Kidney glomerular epithelial cell (primary cell): ENCODE measurements at regions not wholly inside any gene's neighbourhood (a gene's known extent, or its start where the extent isn't known, plus 50 kb on each side); places are given as distances from the start of the nearest gene placed in this dataset.
"Not testable (repeated sequence)": the region's sequence is repeated elsewhere in the genome, so short reads cannot be mapped to it uniquely, and the experiment has no call there.

ENCODE experiments used
- DNase-seq: peaks from one replicate; lab custom pipeline; 2025; lab: John Stamatoyannopoulos, UW

GRCh38 chr4:141346144-141346543 is 125.4 kb downstream of the ZNF330 start:
- peak; percentile 47 for DNase-seq

GRCh38 chr4:141347684-141348083 is 127.0 kb downstream of the ZNF330 start:
- no peak for DNase-seq

- no peak for DNase-seq
Observed at GRCh38 chr4:141348125-141348524, 127.4 kb downstream of the ZNF330 start.

GRCh38 chr4:141348573-141348972 is 127.9 kb downstream of the ZNF330 start:
- DNase-seq = no peak

GRCh38 chr4:141349236-141349635 is 128.5 kb downstream of the ZNF330 start:
- no peak for DNase-seq

GRCh38 chr4:141350122-141350905 is 129.6 kb downstream of the ZNF330 start:
- DNase-seq = peak; percentile 94

- DNase-seq = no peak
Observed at GRCh38 chr4:141352331-141352730, 131.6 kb downstream of the ZNF330 start.

- peak; percentile 63 for DNase-seq
Observed at GRCh38 chr4:141352909-141353525, 132.3 kb downstream of the ZNF330 start.

GRCh38 chr4:141356321-141356962 is 135.7 kb downstream of the ZNF330 start:
- no peak for DNase-seq

- DNase-seq = no peak
Observed at GRCh38 chr4:141356963-141357335, 136.3 kb downstream of the ZNF330 start.

- DNase-seq = not testable (repeated sequence)
Observed at GRCh38 chr4:141368241-141368640, 147.5 kb downstream of the ZNF330 start.

GRCh38 chr4:141371206-141371605 is 150.5 kb downstream of the ZNF330 start:
- DNase-seq = no peak

GRCh38 chr4:141375855-141376254 is 155.2 kb downstream of the ZNF330 start:
- peak; percentile 94 for DNase-seq

- DNase-seq = no peak
Observed at GRCh38 chr4:141376769-141377168, 156.1 kb downstream of the ZNF330 start.

- DNase-seq = no peak
Observed at GRCh38 chr4:141387299-141387698, 166.6 kb downstream of the ZNF330 start.

GRCh38 chr4:141388481-141388880 is 167.8 kb downstream of the ZNF330 start:
- peak; percentile 49 for DNase-seq

- DNase-seq = no peak
Observed at GRCh38 chr4:141389649-141390048, 169.0 kb downstream of the ZNF330 start.

- no peak for DNase-seq
Observed at GRCh38 chr4:141390571-141390970, 169.9 kb downstream of the ZNF330 start.

- DNase-seq = no peak
Observed at GRCh38 chr4:141391293-141391692, 170.6 kb downstream of the ZNF330 start.

GRCh38 chr4:141391771-141392170 is 171.1 kb downstream of the ZNF330 start:
- peak; percentile 13 for DNase-seq

- no peak for DNase-seq
Observed at GRCh38 chr4:141395246-141395830, 174.6 kb downstream of the ZNF330 start.

- DNase-seq = no peak
Observed at GRCh38 chr4:141395919-141396318, 175.2 kb downstream of the ZNF330 start.

- DNase-seq = no peak
Observed at GRCh38 chr4:141402712-141403111, 182.0 kb downstream of the ZNF330 start.
